ENCODE measurements at regions not wholly inside any gene's neighbourhood (a gene's known extent, or its start where the extent isn't known, plus 50 kb on each side); places are given as distances from the start of the nearest gene placed in this dataset.
"Not testable (repeated sequence)": the region's sequence is repeated elsewhere in the genome, so short reads cannot be mapped to it uniquely, and the experiment has no call there.

GRCh38 chr3:8312685-8313084 is 188.9 kb upstream of the LMCD1 start:
- DNase-seq (ENCODE audit: low read depth), result no peak

DNA sequence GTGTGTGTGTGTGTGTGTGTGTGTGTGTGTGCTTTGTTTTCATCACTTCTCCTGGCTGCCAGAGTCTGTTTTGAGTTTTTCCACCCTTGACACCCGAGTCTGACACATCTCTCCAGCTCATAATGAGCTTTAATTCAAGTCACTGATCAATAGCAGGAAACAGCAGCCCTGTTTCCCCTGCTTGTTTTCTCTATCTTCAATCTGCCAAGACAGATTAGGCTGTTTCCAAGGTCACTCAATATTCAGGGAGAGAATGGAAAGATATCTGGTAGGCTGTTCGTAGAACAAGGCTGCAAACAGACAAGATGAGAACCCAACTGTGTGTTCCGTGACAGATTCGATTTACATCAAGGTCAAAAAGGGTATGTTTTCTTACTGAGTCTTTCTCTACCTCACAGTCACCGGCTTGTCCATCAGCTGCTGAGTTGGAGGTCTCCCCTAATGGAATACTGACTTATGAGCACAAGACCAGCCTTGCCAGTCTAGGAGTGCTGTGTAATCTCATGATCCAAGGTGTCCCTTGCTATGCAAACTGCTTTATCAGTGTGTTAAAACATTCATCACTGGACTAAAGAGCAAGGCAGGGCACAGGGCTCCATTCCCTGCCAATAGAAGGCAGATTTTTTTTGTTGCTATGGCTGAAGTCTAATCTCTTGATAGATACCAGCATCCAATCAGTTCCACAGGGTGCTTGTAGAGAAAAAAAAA is 187.9 kb upstream of the LMCD1 start:
- no peak for DNase-seq (ENCODE audit: low read depth)

- not testable (repeated sequence) for DNase-seq (ENCODE audit: low read depth)
Observed at GRCh38 chr3:8315526-8315925, 186.1 kb upstream of the LMCD1 start.

- no peak for DNase-seq (ENCODE audit: low read depth)
Observed at GRCh38 chr3:8317661-8318649, 183.7 kb upstream of the LMCD1 start.

DNA sequence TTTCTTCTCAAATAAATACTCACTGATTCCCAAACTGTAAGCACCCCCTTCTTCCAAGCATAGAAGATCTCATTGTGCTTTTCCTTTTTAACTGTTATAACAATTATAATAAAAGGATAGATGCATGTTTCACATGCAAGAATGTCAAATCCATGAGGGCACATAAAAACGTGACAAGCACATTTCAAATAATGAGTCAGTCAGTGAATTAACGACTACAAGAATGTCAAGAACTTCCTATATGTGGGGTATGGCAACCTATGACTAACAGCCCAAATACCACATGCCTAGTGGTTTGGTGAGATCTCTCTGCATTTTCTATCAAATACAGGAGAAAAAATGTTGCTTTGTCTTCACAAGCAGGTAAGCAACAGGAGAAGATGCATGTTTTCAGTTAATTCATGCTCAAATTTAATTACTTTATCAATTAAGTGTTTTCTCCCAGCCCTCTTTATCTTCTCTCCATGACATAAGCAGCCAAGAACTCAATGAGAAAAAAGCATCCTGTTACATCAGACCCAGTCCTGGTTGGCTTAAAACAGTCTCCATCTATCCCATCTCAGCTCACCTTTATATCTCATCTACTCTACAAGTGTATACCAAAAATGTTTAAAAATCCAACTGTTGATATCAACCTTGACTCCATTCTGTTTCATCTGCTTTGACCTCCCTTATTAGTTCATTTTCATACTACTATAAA is 181.5 kb upstream of the LMCD1 start:
- DNase-seq (ENCODE audit: low read depth), result no peak

GRCh38 chr3:8320711-8321458 is 180.7 kb upstream of the LMCD1 start:
- no peak for DNase-seq (ENCODE audit: low read depth)

GRCh38 chr3:8324747-8325146 is 176.9 kb upstream of the LMCD1 start:
- peak; percentile 20 for DNase-seq (ENCODE audit: low read depth)

DNA sequence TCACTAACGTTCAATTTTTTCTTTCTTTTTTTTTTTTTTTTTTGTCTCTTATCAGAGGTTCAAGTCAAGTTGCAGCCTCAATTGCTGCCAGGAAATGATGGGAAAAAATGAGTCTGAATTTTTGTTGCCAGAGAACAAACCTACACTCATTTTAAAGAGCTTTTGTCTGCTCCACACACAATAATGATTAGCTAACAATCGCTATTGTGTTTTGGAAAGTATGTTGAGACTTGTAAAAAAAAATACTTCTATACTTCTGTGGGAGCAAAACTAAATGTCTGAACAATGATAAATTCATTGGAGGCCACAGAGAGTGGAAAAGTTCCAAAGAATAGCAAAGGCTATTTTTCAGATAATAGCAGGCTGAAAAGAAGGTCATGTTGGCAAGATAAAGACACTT is 176.3 kb upstream of the LMCD1 start:
- DNase-seq (ENCODE audit: low read depth), result no peak

DNA sequence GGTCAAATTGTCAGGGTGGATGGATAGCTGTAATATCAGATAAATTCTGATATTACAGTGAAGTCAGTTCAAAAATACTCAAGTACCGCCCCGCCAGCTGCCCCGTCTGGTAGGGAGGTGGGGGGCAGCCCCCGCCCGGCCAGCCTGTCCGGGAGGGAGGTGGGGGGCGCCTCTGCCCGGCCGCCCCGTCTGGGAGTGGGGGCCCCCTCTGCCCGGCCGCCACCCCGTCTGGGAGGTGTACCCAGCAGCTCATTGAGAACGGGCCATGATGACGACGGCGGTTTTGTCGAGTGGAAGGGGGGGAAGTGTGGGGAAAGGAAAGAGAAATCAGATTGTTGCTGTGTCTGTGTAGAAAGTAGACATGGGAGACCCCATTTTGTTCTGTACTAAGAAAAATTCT is 175.8 kb upstream of the LMCD1 start:
- not testable (repeated sequence) for DNase-seq (ENCODE audit: low read depth)

GRCh38 chr3:8327739-8328138 is 173.9 kb upstream of the LMCD1 start:
- no peak for DNase-seq (ENCODE audit: low read depth)

DNA sequence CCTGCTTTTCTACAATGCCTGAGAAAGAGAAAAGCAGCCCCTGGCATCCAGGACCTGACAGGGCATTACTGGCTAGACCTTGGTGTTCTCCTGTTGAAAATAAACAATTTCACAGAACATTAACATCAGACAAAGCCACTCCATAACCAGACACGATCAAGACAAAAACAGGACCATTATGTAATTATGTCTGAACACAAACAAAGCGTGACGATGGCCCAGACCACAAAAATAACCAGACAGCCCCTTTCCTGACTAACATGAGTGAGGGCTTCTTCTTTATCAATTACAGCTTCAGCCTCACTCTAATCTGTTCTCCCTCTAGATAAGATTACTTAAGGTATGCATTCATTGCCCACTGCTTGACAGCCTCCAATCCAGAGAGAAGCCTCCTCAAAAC is 172.7 kb upstream of the LMCD1 start:
- DNase-seq (ENCODE audit: low read depth), result no peak

GRCh38 chr3:8329598-8329997 is 172.0 kb upstream of the LMCD1 start:
- DNase-seq (ENCODE audit: low read depth), result no peak

GRCh38 chr3:8336456-8336855 is 165.2 kb upstream of the LMCD1 start:
- no peak for DNase-seq (ENCODE audit: low read depth)

GRCh38 chr3:8338424-8338823 is 163.2 kb upstream of the LMCD1 start:
- DNase-seq (ENCODE audit: low read depth), result no peak

DNA sequence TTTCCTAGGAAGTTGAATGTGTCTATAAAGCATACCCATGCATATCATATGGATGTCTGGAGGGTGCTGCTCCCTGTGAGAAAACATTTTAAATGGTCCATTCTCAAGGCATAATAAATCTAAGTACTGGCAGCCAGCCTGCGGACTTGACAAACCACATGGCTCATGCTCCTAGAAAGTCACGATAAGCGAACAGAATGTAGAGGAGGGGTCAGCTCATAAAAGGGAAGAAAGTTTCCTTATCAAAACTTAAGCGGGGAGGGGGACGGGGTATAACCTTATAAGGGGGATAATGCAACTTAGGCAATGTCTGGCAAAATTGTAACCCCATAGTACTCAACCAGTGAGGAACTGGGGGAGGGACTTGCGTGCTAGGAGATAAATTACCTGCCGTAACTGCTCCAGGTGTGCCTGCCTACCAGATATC is 159.8 kb upstream of the LMCD1 start:
- DNase-seq (ENCODE audit: low read depth), result no peak

DNA sequence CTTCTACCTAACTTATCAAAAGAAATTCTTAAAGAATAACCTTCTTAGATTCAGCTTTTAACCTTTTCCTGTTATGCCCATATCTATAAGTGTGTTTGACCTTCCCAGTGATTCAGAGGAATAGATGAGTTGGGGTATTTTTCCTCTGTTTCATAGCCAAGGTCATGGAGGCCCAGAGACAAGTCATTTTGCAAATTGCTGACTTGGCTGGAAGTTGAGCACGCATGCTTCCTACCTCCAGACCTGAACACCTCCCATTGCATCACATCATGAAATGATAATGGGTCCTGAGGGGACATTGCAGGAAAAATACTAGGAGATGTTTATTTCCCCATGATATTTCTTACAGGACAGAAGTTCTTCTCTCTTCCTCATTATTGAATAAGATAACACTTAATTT is 158.6 kb upstream of the LMCD1 start:
- DNase-seq (ENCODE audit: low read depth), result no peak

DNA sequence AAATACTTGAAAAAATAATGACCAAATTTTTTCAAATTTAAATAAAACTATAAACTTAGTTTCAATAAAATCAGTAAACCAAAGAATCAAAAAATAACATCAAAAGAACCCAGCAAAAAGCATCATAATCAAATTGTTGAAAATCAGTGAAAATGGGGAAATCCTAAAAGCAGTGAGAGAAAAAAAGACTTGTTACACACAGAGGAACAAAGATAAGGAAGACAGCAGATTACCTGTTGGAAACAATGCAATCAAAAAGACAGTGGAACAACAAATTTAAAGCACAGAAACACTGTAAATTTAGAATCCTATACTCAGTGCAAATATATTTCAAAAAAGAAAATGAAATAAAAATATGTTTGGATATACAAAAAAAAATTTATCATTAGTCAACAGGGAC is 156.2 kb upstream of the LMCD1 start:
- no peak for DNase-seq (ENCODE audit: low read depth)

GRCh38 chr3:8348076-8348475 is 153.5 kb upstream of the LMCD1 start:
- DNase-seq (ENCODE audit: low read depth), result no peak

DNA sequence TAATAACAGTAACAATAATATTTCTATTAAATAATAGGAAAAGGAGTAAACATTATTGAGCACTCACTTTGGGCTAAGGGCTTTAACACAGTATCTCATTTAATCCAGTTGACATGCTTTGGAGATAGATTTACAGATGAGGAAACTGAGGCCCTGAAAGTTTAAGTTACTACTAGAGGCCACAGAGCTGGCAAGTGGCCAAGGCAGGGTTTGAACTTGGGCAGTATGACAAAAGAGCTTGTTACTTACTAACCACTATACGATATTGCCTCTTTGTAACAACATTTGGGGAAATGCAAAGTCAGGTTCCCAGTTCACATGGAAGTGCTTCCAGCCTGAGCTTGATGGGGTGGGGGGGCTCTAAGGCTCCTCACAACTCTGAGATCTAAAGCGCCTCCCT is 149.1 kb upstream of the LMCD1 start:
- DNase-seq (ENCODE audit: low read depth), result no peak

- no peak for DNase-seq (ENCODE audit: low read depth)
Observed at GRCh38 chr3:8353364-8353763, 148.3 kb upstream of the LMCD1 start.

- DNase-seq (ENCODE audit: low read depth), result no peak
Observed at GRCh38 chr3:8355346-8355745, 146.3 kb upstream of the LMCD1 start.

- not testable (repeated sequence) for DNase-seq (ENCODE audit: low read depth)
Observed at GRCh38 chr3:8356066-8356465, 145.6 kb upstream of the LMCD1 start.

Data from activated T-cell treated with anti-CD3 and anti-CD28 coated beads for 1 hour (primary cell).